Neural crest cell (in vitro differentiated cells): ENCODE measurements at regions not wholly inside any gene's neighbourhood (a gene's known extent, or its start where the extent isn't known, plus 50 kb on each side); places are given as distances from the start of the nearest gene placed in this dataset.

ENCODE experiments used
- DNase-seq: peaks from one replicate; pipeline ENCODE4 v3.0.0; 2021; ENCODE audit warnings: low read depth, mixed read lengths, low spot score
- H3K27ac Mint-ChIP-seq: one replicate; pipeline ENCODE4 v1.8.0; 2021; ENCODE audit warnings: mild to moderate bottlenecking, mixed read lengths; ENCODE audit not compliant: unreplicated experiment
- H3K27me3 Mint-ChIP-seq: 2 replicates; pipeline ENCODE4 v1.8.0; 2021; ENCODE audit warnings: low read depth, mild to moderate bottlenecking, mixed read lengths
- H3K36me3 Mint-ChIP-seq: 2 replicates; pipeline ENCODE4 v1.8.0; 2021; ENCODE audit warnings: low read depth, mild to moderate bottlenecking, mixed read lengths
- H3K4me1 Mint-ChIP-seq: 2 replicates; pipeline ENCODE4 v1.8.0; 2021; ENCODE audit warnings: mixed read lengths
- H3K4me3 Mint-ChIP-seq: one replicate; pipeline ENCODE4 v1.8.0; 2021; ENCODE audit warnings: mild to moderate bottlenecking, mixed read lengths
- H3K9me3 Mint-ChIP-seq: 2 replicates; pipeline ENCODE4 v1.8.0; 2021; ENCODE audit warnings: mixed read lengths
- TF ChIP-seq, protein P1 (sequence below): fragments of 200-600 bp; sonication (generic); conservative IDR thresholded peaks from 2 replicates; pipeline ENCODE4 v1.5.0; 2021; ENCODE audit warnings: antibody characterized with exemption, mild to moderate bottlenecking

DNA sequence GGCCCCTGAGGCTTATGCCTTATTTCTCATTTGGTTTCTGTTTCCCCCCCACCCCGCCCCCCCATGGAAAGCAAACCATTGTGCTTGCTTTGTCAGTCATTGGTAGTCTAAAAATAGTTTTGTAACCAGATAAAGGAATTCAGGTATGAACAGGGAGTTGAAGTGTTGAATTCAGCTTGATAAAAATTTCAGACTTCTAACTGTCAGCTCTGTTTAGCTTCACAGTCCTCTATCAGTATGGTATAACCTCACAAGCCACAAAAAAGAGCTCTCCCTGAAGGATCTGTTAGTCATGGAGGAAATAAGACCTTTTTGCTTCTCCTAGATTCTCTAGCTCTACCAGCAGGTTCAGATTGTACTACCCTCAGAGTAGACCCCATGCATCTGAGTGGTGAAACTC is 378.1 kb downstream of the TMEM38B start:
- H3K9me3 Mint-ChIP-seq, result peaks cover 7% of the 10 kb centered on the region
- DNase-seq, result no peak

DNA sequence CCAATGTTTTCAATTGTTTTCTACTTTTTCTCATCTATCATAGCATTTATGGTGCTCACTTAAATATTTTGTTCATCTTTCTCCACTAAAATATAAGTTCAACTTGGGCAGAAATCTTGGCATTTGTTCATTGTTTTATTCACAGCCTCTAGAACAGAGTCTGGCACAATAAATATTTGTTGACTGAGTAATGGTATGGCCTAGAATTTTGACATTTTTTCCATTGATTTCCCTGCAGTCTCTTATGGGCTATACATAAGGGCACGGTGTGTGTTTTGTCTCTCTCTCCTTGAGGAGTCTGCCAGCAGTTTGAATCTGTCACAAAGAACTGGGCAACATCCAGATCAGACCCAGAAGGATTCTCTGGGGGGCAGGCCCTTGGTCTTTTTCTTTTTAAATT is 379.7 kb downstream of the TMEM38B start:
- no peak for DNase-seq
- Mint-ChIP-seq H3K9me3 (peaks cover 5% of the 10 kb centered on the region), H3K27ac (no peak overlapping the region), H3K27me3 (no peaks in the 10 kb centered on the region), H3K36me3 (peaks cover 4% of the 10 kb centered on the region), H3K4me3 (no peak overlapping the region), H3K4me1 (peaks cover 36% of the 10 kb centered on the region)
- TF ChIP-seq, protein P1, sequence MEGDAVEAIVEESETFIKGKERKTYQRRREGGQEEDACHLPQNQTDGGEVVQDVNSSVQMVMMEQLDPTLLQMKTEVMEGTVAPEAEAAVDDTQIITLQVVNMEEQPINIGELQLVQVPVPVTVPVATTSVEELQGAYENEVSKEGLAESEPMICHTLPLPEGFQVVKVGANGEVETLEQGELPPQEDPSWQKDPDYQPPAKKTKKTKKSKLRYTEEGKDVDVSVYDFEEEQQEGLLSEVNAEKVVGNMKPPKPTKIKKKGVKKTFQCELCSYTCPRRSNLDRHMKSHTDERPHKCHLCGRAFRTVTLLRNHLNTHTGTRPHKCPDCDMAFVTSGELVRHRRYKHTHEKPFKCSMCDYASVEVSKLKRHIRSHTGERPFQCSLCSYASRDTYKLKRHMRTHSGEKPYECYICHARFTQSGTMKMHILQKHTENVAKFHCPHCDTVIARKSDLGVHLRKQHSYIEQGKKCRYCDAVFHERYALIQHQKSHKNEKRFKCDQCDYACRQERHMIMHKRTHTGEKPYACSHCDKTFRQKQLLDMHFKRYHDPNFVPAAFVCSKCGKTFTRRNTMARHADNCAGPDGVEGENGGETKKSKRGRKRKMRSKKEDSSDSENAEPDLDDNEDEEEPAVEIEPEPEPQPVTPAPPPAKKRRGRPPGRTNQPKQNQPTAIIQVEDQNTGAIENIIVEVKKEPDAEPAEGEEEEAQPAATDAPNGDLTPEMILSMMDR, result no peak

More for the DNA sequence above, 378.1 kb downstream of the TMEM38B start:
- H3K4me1 Mint-ChIP-seq, result peaks cover 32% of the 10 kb centered on the region
- H3K36me3 Mint-ChIP-seq, result peaks cover 8% of the 10 kb centered on the region
- no peak overlapping the region for H3K4me3 Mint-ChIP-seq
- H3K27me3 Mint-ChIP-seq, result no peaks in the 10 kb centered on the region
- TF ChIP-seq, protein P1, result no peak
- no peak overlapping the region for H3K27ac Mint-ChIP-seq

GRCh38 chr9:106075236-106075959 is 381.1 kb downstream of the TMEM38B start:
- DNase-seq, result no peak
- H3K27me3 Mint-ChIP-seq, result no peaks in the 10 kb centered on the region
- H3K4me3 Mint-ChIP-seq, result no peak overlapping the region
- peaks cover 4% of the 10 kb centered on the region for H3K36me3 Mint-ChIP-seq
- TF ChIP-seq, protein P1, result no peak
- H3K27ac Mint-ChIP-seq, result no peak overlapping the region
- H3K9me3 Mint-ChIP-seq, result peaks cover 5% of the 10 kb centered on the region
- peaks cover 36% of the 10 kb centered on the region for H3K4me1 Mint-ChIP-seq

GRCh38 chr9:106075960-106076327 is 381.6 kb downstream of the TMEM38B start:
- TF ChIP-seq, protein P1, result no peak
- H3K9me3 Mint-ChIP-seq, result peaks cover 5% of the 10 kb centered on the region
- no peak for DNase-seq
- no peak overlapping the region for H3K27ac Mint-ChIP-seq
- peaks cover 36% of the 10 kb centered on the region for H3K4me1 Mint-ChIP-seq
- no peak overlapping the region for H3K4me3 Mint-ChIP-seq
- no peaks in the 10 kb centered on the region for H3K27me3 Mint-ChIP-seq
- H3K36me3 Mint-ChIP-seq, result peaks cover 4% of the 10 kb centered on the region

DNA sequence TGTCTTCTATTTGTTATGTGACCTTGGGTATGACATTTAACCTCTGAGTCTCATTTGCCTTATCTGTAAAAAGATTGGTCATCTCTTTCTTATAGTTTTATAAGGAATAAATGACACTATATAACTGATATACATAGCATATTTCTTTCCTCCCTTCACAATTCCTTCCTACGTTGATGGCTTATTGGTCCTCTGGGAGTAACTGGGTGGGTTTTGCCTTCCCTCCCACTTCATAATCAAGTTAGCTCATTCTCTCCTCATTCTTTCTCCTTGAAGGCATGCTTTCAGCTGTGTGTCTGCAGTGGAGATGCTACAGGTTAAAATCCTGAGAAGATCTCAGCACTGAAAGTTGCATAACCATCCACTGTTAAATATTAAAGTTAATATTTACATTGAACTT is 382.4 kb downstream of the TMEM38B start:
- TF ChIP-seq, protein P1, result no peak
- peaks cover 4% of the 10 kb centered on the region for H3K36me3 Mint-ChIP-seq
- H3K4me3 Mint-ChIP-seq, result no peak overlapping the region
- peaks cover 36% of the 10 kb centered on the region for H3K4me1 Mint-ChIP-seq
- DNase-seq, result no peak
- no peaks in the 10 kb centered on the region for H3K27me3 Mint-ChIP-seq
- peaks cover 9% of the 10 kb centered on the region for H3K9me3 Mint-ChIP-seq
- H3K27ac Mint-ChIP-seq, result no peak overlapping the region
